Stimulated activated memory B cell treated with anti-CD40 and anti-IgM and Interleukin-4, amounts not matched to agents 10 μg/mL and 1 μg/mL and 100 μg/mL, for 72 hours (primary cell): ENCODE measurements at regions not wholly inside any gene's neighbourhood (a gene's known extent, or its start where the extent isn't known, plus 50 kb on each side); places are given as distances from the start of the nearest gene placed in this dataset.

Experiments
- ATAC-seq: fragments of 150-1000 bp; cut with Tn5 transposase; 2 replicates; pipeline ENCODE4 v1.10.0; 2021
- H3K27ac Mint-ChIP-seq: one replicate; pipeline ENCODE4 v1.8.0; 2022; ENCODE audit warnings: mild to moderate bottlenecking, mixed read lengths
- H3K27me3 Mint-ChIP-seq: one replicate; pipeline ENCODE4 v1.8.0; 2022; ENCODE audit warnings: mixed read lengths
- H3K36me3 Mint-ChIP-seq: one replicate; pipeline ENCODE4 v1.8.0; 2022; ENCODE audit warnings: mixed read lengths
- H3K4me1 Mint-ChIP-seq: one replicate; pipeline ENCODE4 v1.8.0; 2022; ENCODE audit warnings: mixed read lengths
- H3K4me3 Mint-ChIP-seq: one replicate; pipeline ENCODE4 v1.8.0; 2022; ENCODE audit warnings: mild to moderate bottlenecking, moderate library complexity, mixed read lengths
- H3K9me3 Mint-ChIP-seq: one replicate; pipeline ENCODE4 v1.8.0; 2022; ENCODE audit warnings: mixed read lengths

DNA sequence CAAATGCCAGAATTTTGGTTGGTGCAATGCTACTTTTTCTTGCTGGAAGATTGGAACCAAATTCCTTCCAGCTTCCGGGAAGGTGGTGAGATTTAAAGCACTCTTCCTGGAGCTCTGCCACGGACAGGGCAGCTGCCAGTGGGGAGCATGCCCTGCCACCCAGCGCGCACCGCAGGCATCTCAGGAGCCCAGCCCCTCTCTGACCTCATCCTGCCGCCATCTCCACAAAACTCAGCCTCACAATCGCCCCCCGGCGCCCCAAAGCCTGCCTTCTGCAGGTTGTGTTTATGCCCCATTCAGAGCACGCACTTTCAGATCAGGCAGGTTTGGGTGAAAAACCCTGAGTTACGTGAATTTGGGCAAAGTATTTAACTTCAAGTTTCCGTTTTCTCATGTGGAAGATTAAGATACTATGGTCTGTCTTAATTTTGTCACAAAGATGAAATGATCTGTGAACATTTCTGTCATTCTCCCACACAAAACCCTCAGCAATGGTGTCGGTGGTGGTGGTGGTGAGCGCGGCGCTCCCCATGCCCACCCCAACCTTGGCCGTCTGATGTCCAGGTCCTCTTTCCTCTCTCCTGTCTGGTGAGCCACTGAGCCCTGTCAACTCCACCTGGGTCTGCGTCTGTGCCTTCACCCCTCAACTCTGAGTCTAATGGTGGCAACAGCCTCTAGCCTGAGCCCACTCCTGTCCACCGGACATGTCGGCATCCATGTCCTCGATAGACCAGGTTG lies 282.8 kb upstream of the SALL3 start:
- Mint-ChIP-seq H3K27ac (no peak overlapping the region), H3K4me1 (no peaks in the 10 kb centered on the region), H3K9me3 (peaks cover 2% of the 10 kb centered on the region), H3K4me3 (no peak overlapping the region), H3K27me3 (no peaks in the 10 kb centered on the region), H3K36me3 (no peaks in the 10 kb centered on the region)
- no peak for ATAC-seq

DNA sequence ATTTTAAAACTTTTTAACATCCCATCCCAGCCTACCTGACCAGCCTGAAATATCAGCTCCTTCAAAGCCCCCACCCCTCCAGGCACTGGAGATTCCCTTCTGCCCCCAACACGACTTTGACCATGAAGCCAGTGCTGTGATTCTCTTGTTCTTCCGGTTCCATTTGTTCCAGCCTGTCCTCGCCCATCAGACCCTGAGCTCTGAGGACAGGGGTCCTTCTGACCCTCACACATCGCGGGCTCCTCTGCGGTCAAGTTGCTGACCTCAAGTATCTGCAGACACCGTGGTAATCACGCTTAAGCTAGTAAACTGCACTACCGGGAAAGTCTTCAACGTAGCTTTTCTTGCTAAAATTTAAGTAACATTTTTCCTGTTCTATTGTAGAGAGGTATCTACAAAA lies 282.2 kb upstream of the SALL3 start:
- Mint-ChIP-seq H3K36me3 (no peaks in the 10 kb centered on the region), H3K27ac (no peak overlapping the region), H3K27me3 (no peaks in the 10 kb centered on the region), H3K9me3 (peaks cover 2% of the 10 kb centered on the region), H3K4me1 (no peaks in the 10 kb centered on the region), H3K4me3 (no peak overlapping the region)
- no peak for ATAC-seq

DNA sequence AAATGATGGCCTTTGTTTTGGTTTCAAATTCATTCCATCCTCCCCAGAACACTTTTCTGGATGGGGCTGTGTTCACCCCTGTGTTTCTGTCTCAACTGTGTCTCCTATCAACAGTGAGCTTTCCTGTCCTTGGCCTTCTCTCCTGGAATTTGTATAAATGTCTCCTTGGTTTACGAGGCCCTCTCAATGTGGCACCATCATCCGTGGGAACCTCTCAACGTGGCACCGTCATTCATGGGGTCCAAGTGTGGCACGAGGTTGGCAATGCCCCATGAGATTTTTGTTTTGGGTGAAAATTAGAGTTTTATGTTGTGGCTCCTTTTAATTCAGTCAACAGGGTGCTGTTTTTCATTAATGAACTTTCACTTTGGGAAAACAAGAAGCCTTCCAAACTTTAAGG lies 280.7 kb upstream of the SALL3 start:
- no peak overlapping the region for H3K27ac Mint-ChIP-seq
- H3K4me1 Mint-ChIP-seq = no peaks in the 10 kb centered on the region
- no peak overlapping the region for H3K4me3 Mint-ChIP-seq
- no peaks in the 10 kb centered on the region for H3K36me3 Mint-ChIP-seq
- no peak for ATAC-seq
- peaks cover 7% of the 10 kb centered on the region for H3K9me3 Mint-ChIP-seq
- H3K27me3 Mint-ChIP-seq = no peaks in the 10 kb centered on the region

DNA sequence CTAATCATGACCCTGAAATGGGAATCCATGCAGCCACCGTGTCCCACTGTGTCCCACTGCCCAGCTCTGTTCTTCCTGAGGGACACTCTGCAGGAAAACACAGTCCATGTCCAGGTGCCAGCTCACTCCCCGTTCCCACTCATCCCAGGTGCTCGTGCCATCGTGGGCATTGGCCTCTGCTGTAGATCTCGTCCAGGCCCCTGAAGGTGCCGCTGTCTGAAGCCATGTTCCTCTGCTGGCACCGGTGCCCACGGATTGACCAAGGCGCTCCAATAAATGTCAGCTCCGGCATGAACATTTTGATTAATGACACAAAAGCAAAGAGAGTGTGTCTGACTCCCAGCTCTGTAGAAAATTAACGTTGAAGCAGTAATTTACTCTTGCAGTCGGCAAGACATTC lies 280.1 kb upstream of the SALL3 start:
- Mint-ChIP-seq H3K9me3 (peaks cover 10% of the 10 kb centered on the region), H3K36me3 (no peaks in the 10 kb centered on the region), H3K4me3 (no peak overlapping the region), H3K4me1 (no peaks in the 10 kb centered on the region), H3K27ac (no peak overlapping the region), H3K27me3 (no peaks in the 10 kb centered on the region)
- no peak for ATAC-seq

DNA sequence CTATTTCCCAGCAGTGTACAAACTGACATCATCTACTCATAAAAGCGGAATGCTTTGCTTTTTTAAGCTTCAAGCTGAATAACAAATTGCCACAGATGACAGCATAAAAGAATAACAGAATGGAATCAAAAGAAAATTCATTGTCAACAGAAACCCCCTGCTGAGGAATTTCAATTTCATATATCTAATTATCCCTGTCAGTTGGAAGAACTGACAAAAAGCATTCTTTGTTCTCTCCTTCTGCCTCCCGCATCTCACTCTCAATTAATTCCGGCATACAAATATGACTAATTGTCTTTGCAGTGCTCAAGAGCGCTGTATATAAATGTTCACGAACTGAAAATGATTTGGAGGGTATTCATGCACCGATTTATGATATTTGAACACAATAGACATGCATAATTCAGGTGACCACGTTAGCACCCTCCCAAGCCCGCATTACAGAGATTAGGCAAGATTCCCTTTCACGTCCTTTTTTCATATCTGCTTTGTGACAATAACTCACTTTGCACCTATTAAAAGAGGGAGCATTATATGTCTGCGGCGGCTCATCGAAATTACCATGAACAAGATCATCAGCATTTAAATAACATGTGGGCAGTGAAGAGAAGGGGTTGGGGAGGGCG lies 277.7 kb upstream of the SALL3 start:
- H3K9me3 Mint-ChIP-seq = peaks cover 10% of the 10 kb centered on the region
- H3K36me3 Mint-ChIP-seq = no peaks in the 10 kb centered on the region
- no peak overlapping the region for H3K27ac Mint-ChIP-seq
- no peaks in the 10 kb centered on the region for H3K27me3 Mint-ChIP-seq
- ATAC-seq = no peak
- no peak overlapping the region for H3K4me3 Mint-ChIP-seq
- no peaks in the 10 kb centered on the region for H3K4me1 Mint-ChIP-seq

DNA sequence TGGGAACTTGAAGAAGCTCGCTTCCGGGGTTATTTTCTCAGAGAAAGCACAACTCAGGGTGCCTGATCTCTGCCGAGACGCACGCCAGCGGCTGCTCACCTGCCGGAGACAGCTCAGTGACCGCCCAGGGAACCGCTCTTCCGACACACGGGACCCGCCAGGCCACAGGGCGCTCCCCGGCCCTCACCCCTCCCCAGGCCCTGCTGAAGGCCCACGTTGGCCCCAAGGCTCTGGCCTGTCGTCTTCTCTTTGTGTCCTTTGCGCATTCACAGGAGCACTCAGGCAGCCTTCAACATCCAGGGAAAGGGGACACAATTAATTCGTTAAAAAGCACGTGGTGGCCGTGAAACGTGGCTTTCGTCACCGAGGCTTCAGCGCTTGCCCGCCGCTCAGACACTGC lies 276.3 kb upstream of the SALL3 start:
- no peaks in the 10 kb centered on the region for H3K27me3 Mint-ChIP-seq
- H3K4me3 Mint-ChIP-seq = no peak overlapping the region
- H3K36me3 Mint-ChIP-seq = peaks cover 5% of the 10 kb centered on the region
- no peak overlapping the region for H3K27ac Mint-ChIP-seq
- no peak for ATAC-seq
- peaks cover 14% of the 10 kb centered on the region for H3K9me3 Mint-ChIP-seq
- no peaks in the 10 kb centered on the region for H3K4me1 Mint-ChIP-seq

DNA sequence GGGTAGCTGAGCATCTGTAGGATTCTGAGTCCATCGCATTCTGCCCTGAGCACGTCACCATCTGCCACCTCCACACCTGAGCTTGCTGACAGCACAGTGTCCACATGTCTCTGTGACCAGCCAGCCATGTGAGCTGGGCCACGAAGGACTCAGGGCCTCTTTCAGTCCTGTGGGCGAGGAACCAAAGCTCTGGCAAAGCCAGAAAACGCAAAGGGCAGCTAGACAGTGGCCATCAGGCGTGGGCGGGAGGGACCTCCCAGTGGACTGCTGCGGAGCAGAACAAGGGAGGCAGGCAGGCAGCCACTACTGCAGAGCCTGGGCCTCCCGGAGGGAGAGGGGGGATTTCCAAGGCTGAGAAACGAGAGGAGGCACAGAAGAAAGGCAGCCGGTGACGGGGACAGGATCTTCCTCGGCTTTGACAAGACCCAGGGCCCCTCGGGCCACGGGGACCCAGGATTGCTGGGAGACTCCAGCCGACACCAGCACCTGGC lies 274.6 kb upstream of the SALL3 start:
- Mint-ChIP-seq H3K4me3 (no peak overlapping the region), H3K27me3 (no peaks in the 10 kb centered on the region), H3K36me3 (peaks cover 12% of the 10 kb centered on the region), H3K4me1 (no peaks in the 10 kb centered on the region), H3K27ac (no peak overlapping the region), H3K9me3 (peaks cover 22% of the 10 kb centered on the region)
- no peak for ATAC-seq

DNA sequence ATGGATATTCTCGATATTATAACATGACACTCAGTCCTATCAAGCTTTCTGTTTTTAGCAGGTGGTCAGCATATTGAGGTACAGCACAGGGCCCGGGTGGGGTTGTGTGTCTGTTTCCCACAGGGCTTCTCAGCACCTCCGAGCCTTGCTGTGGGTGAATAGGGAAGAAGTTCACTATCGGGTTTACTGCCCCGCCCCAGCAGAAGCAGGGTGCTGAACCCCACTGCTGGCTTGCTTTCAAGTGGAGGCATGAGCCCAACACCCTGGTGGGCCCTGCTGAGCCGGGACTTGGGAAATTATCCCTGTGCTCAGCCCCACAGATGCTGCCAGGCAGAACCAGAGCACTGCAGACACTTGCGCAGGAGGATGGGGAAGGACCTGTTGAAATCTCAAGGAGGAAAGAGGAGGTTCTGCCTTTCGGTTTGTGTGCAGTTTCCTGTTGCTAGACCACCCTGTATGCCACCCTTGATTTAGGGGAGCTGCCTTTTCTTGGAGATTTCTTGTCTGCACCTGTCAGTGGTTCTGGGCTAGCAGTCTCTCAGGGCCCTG lies 270.3 kb upstream of the SALL3 start:
- no peaks in the 10 kb centered on the region for H3K4me1 Mint-ChIP-seq
- H3K27ac Mint-ChIP-seq = no peak overlapping the region
- H3K4me3 Mint-ChIP-seq = no peak overlapping the region
- H3K36me3 Mint-ChIP-seq = peaks cover 12% of the 10 kb centered on the region
- no peaks in the 10 kb centered on the region for H3K27me3 Mint-ChIP-seq
- peaks cover 18% of the 10 kb centered on the region for H3K9me3 Mint-ChIP-seq
- ATAC-seq = no peak

DNA sequence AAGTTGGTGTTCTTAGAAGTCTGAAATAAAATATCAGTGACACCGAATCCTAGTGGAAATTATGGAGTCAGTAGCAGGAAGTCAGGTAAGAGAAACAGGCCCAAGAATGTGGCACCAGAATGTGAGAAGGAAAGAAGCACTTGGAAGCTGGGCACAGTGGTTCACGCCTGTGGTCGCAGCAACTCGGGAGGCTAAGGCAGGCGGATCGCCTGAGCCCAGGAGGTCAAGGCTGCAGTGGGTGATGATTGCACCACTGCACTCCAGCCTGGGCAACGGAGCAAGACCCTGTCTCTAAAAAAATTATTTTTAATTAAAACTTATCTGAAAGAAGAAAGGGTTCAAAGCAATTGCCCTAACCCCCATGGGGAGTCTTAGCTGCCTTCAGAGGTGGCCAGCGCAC lies 268.3 kb upstream of the SALL3 start:
- Mint-ChIP-seq H3K36me3 (peaks cover 12% of the 10 kb centered on the region), H3K27ac (no peak overlapping the region), H3K4me1 (no peaks in the 10 kb centered on the region), H3K4me3 (no peak overlapping the region), H3K9me3 (peaks cover 20% of the 10 kb centered on the region), H3K27me3 (no peaks in the 10 kb centered on the region)
- no peak for ATAC-seq

DNA sequence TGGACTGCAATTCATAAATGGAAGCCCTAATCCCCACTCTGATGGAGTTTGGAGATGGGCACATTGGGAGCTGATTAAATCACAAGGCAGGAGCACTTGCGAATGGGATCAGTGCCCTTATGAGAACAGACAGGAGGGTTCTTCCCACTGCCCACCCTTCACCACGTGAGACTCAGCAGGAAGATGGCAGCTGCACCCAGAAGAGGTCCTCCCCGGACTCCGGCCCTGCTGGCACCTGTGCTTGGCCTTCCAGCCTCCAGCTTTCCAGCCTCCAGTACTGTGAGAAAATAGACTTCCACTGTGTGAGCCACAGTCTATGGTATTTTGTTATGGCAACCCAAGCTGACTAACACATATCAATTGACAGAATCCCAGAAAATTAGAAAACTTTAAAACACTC lies 267.6 kb upstream of the SALL3 start:
- Mint-ChIP-seq H3K4me3 (no peak overlapping the region), H3K27ac (no peak overlapping the region), H3K27me3 (no peaks in the 10 kb centered on the region), H3K9me3 (peaks cover 20% of the 10 kb centered on the region), H3K36me3 (peaks cover 12% of the 10 kb centered on the region), H3K4me1 (no peaks in the 10 kb centered on the region)
- ATAC-seq = no peak

DNA sequence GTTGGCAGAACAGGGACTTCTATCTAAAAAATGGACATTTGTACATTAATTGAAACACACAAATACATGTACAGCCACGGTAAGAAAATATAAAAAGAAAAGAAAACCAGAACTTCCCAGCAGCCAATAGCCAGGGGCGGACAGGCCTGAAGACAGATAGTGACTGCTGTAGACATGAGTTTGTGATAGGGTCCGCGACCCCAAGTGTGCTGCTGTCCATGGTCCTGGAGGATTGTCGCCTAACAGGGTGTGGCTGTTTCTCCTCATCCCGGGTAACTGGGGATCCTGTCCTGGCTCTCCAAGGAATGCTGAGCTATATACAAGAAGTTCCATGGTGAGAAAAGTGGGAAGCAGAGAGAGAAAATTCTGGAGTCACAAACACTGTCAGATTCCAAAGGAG lies 266.5 kb upstream of the SALL3 start:
- H3K9me3 Mint-ChIP-seq = peaks cover 16% of the 10 kb centered on the region
- H3K27ac Mint-ChIP-seq = no peak overlapping the region
- no peak overlapping the region for H3K4me3 Mint-ChIP-seq
- H3K4me1 Mint-ChIP-seq = no peaks in the 10 kb centered on the region
- H3K27me3 Mint-ChIP-seq = no peaks in the 10 kb centered on the region
- H3K36me3 Mint-ChIP-seq = peaks cover 9% of the 10 kb centered on the region
- no peak for ATAC-seq

DNA sequence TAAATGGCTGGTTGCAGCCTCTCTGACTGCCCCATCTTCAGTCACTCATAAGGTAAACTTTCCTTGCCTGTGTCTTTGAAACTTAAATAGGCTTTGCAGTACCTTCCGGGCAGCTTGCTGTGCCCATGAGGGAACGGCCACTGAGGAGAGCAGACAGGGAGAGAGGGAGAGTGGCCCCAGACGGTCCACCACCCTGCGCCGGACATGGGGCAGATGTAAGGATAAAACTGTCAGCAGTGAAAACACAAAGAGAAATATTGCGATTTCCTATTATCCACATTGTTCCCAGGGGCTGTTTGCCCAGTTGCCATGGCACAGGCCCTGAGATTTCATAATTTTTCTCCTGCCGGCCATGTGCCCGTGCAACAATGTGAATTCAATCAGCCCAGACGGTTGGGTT lies 265.9 kb upstream of the SALL3 start:
- Mint-ChIP-seq H3K36me3 (peaks cover 2% of the 10 kb centered on the region), H3K27ac (no peak overlapping the region), H3K9me3 (peaks cover 9% of the 10 kb centered on the region), H3K4me1 (no peaks in the 10 kb centered on the region), H3K27me3 (no peaks in the 10 kb centered on the region), H3K4me3 (no peak overlapping the region)
- ATAC-seq = no peak

DNA sequence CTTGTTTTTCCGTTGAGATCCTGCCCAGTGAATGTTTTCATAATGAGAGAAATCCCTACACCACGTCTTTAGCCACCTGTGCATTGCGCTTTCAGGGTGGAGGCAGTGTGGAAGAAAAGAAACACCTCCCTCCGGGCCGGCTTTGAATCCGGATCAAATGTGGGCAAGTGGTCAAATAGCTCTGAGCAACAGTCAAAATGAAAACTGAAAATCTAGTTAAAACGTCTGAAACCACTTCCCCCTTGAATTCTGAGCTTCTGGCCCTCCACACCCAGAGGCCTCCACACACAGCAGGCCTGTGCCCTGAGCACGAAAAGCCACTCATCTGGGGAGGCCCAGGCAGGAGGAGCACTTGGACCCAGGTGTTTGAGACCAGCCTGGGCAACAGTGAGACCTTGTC lies 263.6 kb upstream of the SALL3 start:
- H3K9me3 Mint-ChIP-seq = peaks cover 4% of the 10 kb centered on the region
- no peaks in the 10 kb centered on the region for H3K36me3 Mint-ChIP-seq
- ATAC-seq = no peak
- no peaks in the 10 kb centered on the region for H3K4me1 Mint-ChIP-seq
- H3K27me3 Mint-ChIP-seq = no peaks in the 10 kb centered on the region
- H3K27ac Mint-ChIP-seq = no peak overlapping the region
- no peak overlapping the region for H3K4me3 Mint-ChIP-seq

DNA sequence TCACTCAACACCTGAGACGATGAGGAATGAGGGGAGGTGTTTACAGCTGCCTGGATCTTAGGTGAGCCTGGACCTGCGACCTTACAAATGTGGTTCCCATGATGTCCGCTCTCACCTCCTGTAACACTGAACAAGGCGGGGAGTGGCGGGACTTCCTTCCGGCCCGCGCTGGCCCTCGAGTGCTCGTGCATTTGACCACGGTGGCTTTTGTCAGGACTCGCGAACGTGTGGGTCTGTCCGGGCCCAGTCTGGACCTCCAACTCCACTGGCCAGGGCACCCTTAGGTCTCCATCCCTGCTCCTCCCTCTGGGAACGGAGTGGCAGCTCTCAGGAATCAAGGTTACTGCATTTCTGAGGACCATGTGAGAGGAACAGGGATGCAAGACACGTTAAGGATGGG lies 263.0 kb upstream of the SALL3 start:
- no peak for ATAC-seq
- Mint-ChIP-seq H3K27ac (no peak overlapping the region), H3K9me3 (peaks cover 4% of the 10 kb centered on the region), H3K36me3 (no peaks in the 10 kb centered on the region), H3K4me1 (no peaks in the 10 kb centered on the region), H3K4me3 (no peak overlapping the region), H3K27me3 (peaks cover 5% of the 10 kb centered on the region)

DNA sequence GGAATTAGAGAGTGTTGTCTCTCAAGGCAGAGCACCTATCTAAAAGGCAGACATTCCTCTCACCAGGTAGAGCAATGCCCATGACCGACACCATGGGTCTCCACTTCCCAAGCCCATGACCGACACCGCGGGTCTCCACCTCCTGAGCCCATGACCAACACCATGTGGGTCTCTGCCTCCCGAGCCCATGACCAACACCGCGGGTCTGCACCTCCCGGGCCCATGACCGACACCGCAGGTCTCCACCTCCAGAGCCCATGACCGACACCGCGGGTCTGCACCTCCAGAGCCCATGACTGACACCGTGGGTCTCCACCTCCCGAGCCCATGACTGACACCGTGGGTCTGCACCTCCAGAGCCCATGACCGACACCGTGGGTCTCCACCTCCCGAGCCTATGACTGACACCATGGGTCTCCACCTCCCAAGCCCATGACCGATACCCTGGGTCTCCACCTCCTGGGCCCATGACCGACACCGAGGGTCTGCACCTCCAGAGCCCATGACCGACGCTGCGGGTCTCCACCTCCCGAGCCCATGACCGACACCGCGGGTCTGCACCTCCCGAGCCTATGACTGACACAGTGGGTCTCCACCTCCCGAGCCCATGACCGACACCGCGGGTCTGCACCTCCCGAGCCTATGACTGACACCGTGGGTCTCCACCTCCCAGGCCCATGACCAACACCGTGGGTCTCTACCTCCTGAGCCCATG lies 262.4 kb upstream of the SALL3 start:
- H3K9me3 Mint-ChIP-seq = peaks cover 4% of the 10 kb centered on the region
- no peak overlapping the region for H3K4me3 Mint-ChIP-seq
- no peaks in the 10 kb centered on the region for H3K4me1 Mint-ChIP-seq
- ATAC-seq = no peak
- no peak overlapping the region for H3K27ac Mint-ChIP-seq
- peaks cover 11% of the 10 kb centered on the region for H3K27me3 Mint-ChIP-seq
- no peaks in the 10 kb centered on the region for H3K36me3 Mint-ChIP-seq
